ENCODE measurements at regions not wholly inside any gene's neighbourhood (a gene's known extent, or its start where the extent isn't known, plus 50 kb on each side); places are given as distances from the start of the nearest gene placed in this dataset.

DNA sequence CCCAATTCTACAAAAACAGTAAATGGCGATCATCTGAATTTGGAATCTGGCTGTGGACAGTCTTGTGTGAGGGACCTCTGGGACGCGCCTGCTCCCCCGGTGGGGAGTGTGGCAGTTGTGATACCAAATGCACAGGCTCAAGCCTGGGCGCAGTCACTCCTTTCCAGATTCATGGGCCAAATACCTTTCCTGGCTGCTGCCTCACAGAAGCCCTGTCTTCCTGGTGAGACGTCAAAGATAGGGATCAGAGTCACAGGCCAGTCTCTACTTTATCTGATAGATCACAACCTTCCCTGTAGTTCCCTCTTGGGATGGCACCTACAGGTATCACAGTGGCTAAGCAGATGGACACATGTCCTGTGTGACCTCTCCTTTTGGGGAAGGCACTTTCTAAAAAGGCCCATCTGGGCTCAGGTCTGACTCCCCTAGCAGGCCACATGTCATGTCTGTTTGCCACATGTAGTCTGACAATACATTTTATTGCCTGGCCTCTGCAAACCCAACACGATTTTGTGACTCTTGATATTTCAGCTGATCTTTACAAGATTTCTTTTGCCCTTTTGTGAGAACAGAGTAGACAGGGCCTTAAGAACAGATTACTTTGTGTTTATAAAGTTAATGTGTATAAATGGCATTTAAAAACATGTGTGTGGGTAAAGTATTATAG lies 150.1 kb downstream of the SNX10 start:
- TF ChIP-seq EZH2 (IDR thresholded peaks at IDR 0.05; ENCODE audit: low read depth, low read length, severe bottlenecking) (no peak), POLR2A (IDR thresholded peaks at IDR 0.05; ENCODE audit: control extremely low read depth in 1 of 2, low read depth in 2 of 2, low read length in 2 of 2) (no peak)
- TF ChIP-seq, protein P1, sequence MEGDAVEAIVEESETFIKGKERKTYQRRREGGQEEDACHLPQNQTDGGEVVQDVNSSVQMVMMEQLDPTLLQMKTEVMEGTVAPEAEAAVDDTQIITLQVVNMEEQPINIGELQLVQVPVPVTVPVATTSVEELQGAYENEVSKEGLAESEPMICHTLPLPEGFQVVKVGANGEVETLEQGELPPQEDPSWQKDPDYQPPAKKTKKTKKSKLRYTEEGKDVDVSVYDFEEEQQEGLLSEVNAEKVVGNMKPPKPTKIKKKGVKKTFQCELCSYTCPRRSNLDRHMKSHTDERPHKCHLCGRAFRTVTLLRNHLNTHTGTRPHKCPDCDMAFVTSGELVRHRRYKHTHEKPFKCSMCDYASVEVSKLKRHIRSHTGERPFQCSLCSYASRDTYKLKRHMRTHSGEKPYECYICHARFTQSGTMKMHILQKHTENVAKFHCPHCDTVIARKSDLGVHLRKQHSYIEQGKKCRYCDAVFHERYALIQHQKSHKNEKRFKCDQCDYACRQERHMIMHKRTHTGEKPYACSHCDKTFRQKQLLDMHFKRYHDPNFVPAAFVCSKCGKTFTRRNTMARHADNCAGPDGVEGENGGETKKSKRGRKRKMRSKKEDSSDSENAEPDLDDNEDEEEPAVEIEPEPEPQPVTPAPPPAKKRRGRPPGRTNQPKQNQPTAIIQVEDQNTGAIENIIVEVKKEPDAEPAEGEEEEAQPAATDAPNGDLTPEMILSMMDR (IDR thresholded peaks at IDR 0.05; ENCODE audit: control extremely low read depth in 1 of 3, insufficient read depth in 1 of 3, low read depth in 1 of 3, low read length in 3 of 3) = no peak
